ENCODE measurements at regions not wholly inside any gene's neighbourhood (a gene's known extent, or its start where the extent isn't known, plus 50 kb on each side); places are given as distances from the start of the nearest gene placed in this dataset.

DNA sequence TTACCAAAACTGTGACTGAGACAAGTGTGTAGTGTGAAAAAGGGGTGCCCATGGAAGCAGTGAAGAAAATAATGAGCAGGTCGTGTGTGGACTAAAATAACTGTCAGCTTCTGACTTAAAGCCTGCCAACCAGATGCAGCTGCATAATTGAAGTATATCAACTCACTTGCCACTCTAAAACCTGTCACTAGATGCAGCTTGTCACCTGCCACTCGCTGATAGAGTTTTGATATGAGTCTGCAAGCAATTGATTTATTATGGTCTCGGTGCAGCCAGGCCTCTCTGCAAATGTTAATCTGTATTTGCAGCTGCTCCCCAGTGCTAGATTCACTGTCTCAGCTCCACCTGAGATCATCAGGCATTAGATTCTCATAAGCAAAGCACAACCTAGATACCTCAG is 1090.0 kb upstream of the EYS start:
- no peak overlapping the region for H3K9ac ChIP-seq (ENCODE audit: insufficient read depth in 1 of 2, low read depth in 2 of 2, low read length in 2 of 2)
- no peaks in the 10 kb centered on the region for H4K20me1 ChIP-seq (replicated peaks; ENCODE audit: control insufficient read depth, insufficient read depth, low read length)
- no peak overlapping the region for H3K4me2 ChIP-seq (ENCODE audit: insufficient read depth, low read length)
- CTCF ChIA-PET (ENCODE audit: low intra/inter-chr PET ratio), result no interaction called here
- no peaks in the 10 kb centered on the region for H3K9me3 ChIP-seq (replicated peaks; ENCODE audit: control insufficient read depth, insufficient read depth, low read depth, low read length)
- WGBS (ENCODE audit: insufficient coverage, low coverage, missing lambda C conversion rate), result 5% methylated on average over 3 of the region's 3 CpGs
- H3K27ac ChIP-seq (ENCODE audit: extremely low read depth, low read depth, low read length), result no peak overlapping the region
- H3K9me1 ChIP-seq (ENCODE audit: control insufficient read depth, insufficient read depth, low read length), result no peaks in the 10 kb centered on the region
- ATAC-seq (no peak), FAIRE-seq (no peak), DNase-seq (ENCODE audit: extremely low read depth in 1 of 4, low spot score in 3 of 4) (no peak)
- H3K4me1 ChIP-seq (replicated peaks in 1 of 2; ENCODE audit: control insufficient read depth in 2 of 2, insufficient read depth in 2 of 2, low read length in 2 of 2), result no peaks in the 10 kb centered on the region
- H3K27me3 ChIP-seq (ENCODE audit: control insufficient read depth in 2 of 2, insufficient read depth in 2 of 2, low read length in 2 of 2), result no peaks in the 10 kb centered on the region
- H3K79me2 ChIP-seq (ENCODE audit: control insufficient read depth, insufficient read depth, low read length), result no peaks in the 10 kb centered on the region
- BruUV-seq (replicated peaks), result no TSS peak
- intact Hi-C loops (cut with micrococcal nuclease) (no loop called here), in situ Hi-C loops (cut with MboI) (no loop called here)
- H3K36me3 ChIP-seq (ENCODE audit: control insufficient read depth, insufficient read depth, low read length), result no peaks in the 10 kb centered on the region
- POLR2A ChIA-PET, result no interaction called here
- no peak overlapping the region for H2AFZ ChIP-seq (ENCODE audit: low read depth, low read length)
- no peak overlapping the region for H3K4me3 ChIP-seq
- TF ChIP-seq, protein P1, sequence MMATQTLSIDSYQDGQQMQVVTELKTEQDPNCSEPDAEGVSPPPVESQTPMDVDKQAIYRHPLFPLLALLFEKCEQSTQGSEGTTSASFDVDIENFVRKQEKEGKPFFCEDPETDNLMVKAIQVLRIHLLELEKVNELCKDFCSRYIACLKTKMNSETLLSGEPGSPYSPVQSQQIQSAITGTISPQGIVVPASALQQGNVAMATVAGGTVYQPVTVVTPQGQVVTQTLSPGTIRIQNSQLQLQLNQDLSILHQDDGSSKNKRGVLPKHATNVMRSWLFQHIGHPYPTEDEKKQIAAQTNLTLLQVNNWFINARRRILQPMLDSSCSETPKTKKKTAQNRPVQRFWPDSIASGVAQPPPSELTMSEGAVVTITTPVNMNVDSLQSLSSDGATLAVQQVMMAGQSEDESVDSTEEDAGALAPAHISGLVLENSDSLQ (IDR thresholded peaks at IDR 0.05), result no peak
- TF ChIP-seq KLF1 (tag; IDR thresholded peaks at IDR 0.05) (no peak), BRD9 (IDR thresholded peaks at IDR 0.05; ENCODE audit: low read depth, partially characterized antibody) (no peak), GABPA (tag; conservative IDR thresholded peaks at IDR 0.05; ENCODE audit: low read depth) (no peak), ZNF140 (CRISPR knock-in tag; IDR thresholded peaks at IDR 0.05) (no peak), GTF2E2 (tag; IDR thresholded peaks at IDR 0.05) (no peak), ESRRA (IDR thresholded peaks at IDR 0.05; ENCODE audit: borderline replicate concordance, low read depth) (no peak), JUNB (CRISPR knock-in tag; conservative IDR thresholded peaks at IDR 0.05) (no peak), KDM2B (CRISPR knock-in tag; IDR thresholded peaks at IDR 0.05) (no peak), CHD2 (IDR thresholded peaks at IDR 0.05; ENCODE audit: low read depth, low read length) (no peak), ZNF507 (tag; conservative IDR thresholded peaks at IDR 0.05) (no peak), FOXA3 (CRISPR knock-in tag; conservative IDR thresholded peaks at IDR 0.05 in 1 of 2, IDR thresholded peaks at IDR 0.05 in 1 of 2) (no peak), ATF7 (IDR thresholded peaks at IDR 0.05) (no peak)
- TF ChIP-seq, protein P2, sequence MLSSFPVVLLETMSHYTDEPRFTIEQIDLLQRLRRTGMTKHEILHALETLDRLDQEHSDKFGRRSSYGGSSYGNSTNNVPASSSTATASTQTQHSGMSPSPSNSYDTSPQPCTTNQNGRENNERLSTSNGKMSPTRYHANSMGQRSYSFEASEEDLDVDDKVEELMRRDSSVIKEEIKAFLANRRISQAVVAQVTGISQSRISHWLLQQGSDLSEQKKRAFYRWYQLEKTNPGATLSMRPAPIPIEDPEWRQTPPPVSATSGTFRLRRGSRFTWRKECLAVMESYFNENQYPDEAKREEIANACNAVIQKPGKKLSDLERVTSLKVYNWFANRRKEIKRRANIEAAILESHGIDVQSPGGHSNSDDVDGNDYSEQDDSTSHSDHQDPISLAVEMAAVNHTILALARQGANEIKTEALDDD (IDR thresholded peaks at IDR 0.05), result no peak
- TF ChIP-seq, protein P3, sequence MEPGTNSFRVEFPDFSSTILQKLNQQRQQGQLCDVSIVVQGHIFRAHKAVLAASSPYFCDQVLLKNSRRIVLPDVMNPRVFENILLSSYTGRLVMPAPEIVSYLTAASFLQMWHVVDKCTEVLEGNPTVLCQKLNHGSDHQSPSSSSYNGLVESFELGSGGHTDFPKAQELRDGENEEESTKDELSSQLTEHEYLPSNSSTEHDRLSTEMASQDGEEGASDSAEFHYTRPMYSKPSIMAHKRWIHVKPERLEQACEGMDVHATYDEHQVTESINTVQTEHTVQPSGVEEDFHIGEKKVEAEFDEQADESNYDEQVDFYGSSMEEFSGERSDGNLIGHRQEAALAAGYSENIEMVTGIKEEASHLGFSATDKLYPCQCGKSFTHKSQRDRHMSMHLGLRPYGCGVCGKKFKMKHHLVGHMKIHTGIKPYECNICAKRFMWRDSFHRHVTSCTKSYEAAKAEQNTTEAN (CRISPR knock-in tag; IDR thresholded peaks at IDR 0.05), result no peak
- TF ChIP-seq, protein P4, sequence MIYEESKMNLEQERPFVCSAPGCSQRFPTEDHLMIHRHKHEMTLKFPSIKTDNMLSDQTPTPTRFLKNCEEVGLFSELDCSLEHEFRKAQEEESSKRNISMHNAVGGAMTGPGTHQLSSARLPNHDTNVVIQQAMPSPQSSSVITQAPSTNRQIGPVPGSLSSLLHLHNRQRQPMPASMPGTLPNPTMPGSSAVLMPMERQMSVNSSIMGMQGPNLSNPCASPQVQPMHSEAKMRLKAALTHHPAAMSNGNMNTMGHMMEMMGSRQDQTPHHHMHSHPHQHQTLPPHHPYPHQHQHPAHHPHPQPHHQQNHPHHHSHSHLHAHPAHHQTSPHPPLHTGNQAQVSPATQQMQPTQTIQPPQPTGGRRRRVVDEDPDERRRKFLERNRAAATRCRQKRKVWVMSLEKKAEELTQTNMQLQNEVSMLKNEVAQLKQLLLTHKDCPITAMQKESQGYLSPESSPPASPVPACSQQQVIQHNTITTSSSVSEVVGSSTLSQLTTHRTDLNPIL (CRISPR knock-in tag; IDR thresholded peaks at IDR 0.05), result no peak
- TF ChIP-seq, protein P5, sequence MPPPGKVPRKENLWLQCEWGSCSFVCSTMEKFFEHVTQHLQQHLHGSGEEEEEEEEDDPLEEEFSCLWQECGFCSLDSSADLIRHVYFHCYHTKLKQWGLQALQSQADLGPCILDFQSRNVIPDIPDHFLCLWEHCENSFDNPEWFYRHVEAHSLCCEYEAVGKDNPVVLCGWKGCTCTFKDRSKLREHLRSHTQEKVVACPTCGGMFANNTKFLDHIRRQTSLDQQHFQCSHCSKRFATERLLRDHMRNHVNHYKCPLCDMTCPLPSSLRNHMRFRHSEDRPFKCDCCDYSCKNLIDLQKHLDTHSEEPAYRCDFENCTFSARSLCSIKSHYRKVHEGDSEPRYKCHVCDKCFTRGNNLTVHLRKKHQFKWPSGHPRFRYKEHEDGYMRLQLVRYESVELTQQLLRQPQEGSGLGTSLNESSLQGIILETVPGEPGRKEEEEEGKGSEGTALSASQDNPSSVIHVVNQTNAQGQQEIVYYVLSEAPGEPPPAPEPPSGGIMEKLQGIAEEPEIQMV (tag; conservative IDR thresholded peaks at IDR 0.05; ENCODE audit: low read depth), result no peak

All from K562 (cell line).